Pancreas (tissue), 10 donors: ENCODE measurements at regions not wholly inside any gene's neighbourhood (a gene's known extent, or its start where the extent isn't known, plus 50 kb on each side); places are given as distances from the start of the nearest gene placed in this dataset.

Experiments
- ATAC-seq, 4 donors: fragments of 200-7000 bp; cut with Tn5 transposase; one replicate each; pipeline versions ENCODE4 v1.8.0 to v1.9.1; 2020; ENCODE audit warnings: mild to moderate bottlenecking in 4 of 4, moderate library complexity in 4 of 4
- DNase-seq, 6 donors: peaks; one replicate each; pipeline ENCODE4 v3.0.0-alpha.2; 2020
- FAIRE-seq: peaks from 2 replicates; lab custom pipeline; 2012; peaks lifted over from hg19 to GRCh38; lab: Jason Lieb, UNC
- H3K27ac ChIP-seq, 4 donors: fragments of 200-600 bp; sonication (generic); 1 replicate in 3 of 4; 2 replicates in 1 of 4; pipeline versions ENCODE4 v1.5.0 to v1.8.0; 2020
- H3K27me3 ChIP-seq, 4 donors: fragments of 200-600 bp; one replicate each; pipeline ENCODE4 v1.8.0; 2021
- H3K36me3 ChIP-seq, 3 donors: fragments of 200-600 bp; sonication (generic) in 1 of 3; one replicate each; pipeline versions ENCODE4 v1.5.0 to v1.8.0; 2020 to 2021
- H3K4me1 ChIP-seq, 3 donors: fragments of 200-600 bp; one replicate each; pipeline ENCODE4 v1.8.0; 2021
- H3K4me3 ChIP-seq, 4 donors: fragments of 200-600 bp; sonication (generic) in 2 of 4; one replicate each; pipeline versions ENCODE4 v1.5.0 to v1.8.0; 2020 to 2021
- H3K9me3 ChIP-seq, 4 donors: fragments of 200-600 bp; one replicate each; pipeline ENCODE4 v1.8.0; 2021
- WGBS, 2 donors: extraction: QIAGEN DNeasy Blood & Tissue Kit; methylation state at CpG; one replicate each; pipeline ENCODE4 v1.1.7; 2013; 5-methylcytosine and 5-hydroxymethylcytosine counted together
- intact Hi-C, 3 donors: fragments of 100-400 bp; cut with DNase I; formaldehyde crosslinking; loops; one replicate each; pipeline versions ENCODE4 v1.11.1 to v1.14.2; 2022
- TF ChIP-seq, protein P1 (sequence below), 4 donors: fragments of 200-600 bp; sonication (generic) in 3 of 4; IDR thresholded peaks; one replicate each; pipeline versions ENCODE4 v1.5.0 to v1.8.0; 2021; ENCODE audit warnings: antibody characterized with exemption in 4 of 4
- donor health status: healthy with polysubstance abuse.
- donor health status: DM: no; HTN: no; CAD: no; lungs with moderate emphysema.
- donor health status: DM: no; HTN: no; CAD: no.
- donor health status: control.
- donor health status: control.
- donor health status: Bipolar disorder and iron deficiency.
- donor health status: DM: yes; HTN: yes; CAD: no.
- donor health status: DM: no; HTN: no; CAD: no.
- donor health status: DM: no; HTN: no; CAD: no.
- donor health status: DM: yes; HTN: yes; CAD: no.

DNA sequence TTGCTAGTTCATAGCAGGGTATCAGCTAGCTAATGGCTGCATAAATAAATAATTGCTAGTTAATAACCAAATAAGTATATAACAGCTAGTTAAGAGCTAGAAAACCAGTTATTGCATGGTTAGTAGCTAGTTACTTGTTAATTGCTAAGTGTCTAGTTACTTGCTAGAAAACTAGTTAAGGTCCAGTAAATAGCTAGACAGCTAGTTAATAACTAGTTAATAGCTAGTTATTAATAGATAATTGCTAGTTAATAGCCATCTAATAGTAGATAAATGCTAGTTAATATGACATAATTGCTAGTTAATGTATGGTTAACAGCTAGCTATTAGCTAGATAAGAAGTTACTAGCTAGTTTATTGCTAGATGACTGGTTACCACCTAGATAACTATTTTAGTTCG is 629.9 kb upstream of the CT83 start:
- TF ChIP-seq, protein P1, sequence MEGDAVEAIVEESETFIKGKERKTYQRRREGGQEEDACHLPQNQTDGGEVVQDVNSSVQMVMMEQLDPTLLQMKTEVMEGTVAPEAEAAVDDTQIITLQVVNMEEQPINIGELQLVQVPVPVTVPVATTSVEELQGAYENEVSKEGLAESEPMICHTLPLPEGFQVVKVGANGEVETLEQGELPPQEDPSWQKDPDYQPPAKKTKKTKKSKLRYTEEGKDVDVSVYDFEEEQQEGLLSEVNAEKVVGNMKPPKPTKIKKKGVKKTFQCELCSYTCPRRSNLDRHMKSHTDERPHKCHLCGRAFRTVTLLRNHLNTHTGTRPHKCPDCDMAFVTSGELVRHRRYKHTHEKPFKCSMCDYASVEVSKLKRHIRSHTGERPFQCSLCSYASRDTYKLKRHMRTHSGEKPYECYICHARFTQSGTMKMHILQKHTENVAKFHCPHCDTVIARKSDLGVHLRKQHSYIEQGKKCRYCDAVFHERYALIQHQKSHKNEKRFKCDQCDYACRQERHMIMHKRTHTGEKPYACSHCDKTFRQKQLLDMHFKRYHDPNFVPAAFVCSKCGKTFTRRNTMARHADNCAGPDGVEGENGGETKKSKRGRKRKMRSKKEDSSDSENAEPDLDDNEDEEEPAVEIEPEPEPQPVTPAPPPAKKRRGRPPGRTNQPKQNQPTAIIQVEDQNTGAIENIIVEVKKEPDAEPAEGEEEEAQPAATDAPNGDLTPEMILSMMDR (IDR thresholded peaks at IDR 0.05), result no peak
- peak; percentile 53 for FAIRE-seq

DNA sequence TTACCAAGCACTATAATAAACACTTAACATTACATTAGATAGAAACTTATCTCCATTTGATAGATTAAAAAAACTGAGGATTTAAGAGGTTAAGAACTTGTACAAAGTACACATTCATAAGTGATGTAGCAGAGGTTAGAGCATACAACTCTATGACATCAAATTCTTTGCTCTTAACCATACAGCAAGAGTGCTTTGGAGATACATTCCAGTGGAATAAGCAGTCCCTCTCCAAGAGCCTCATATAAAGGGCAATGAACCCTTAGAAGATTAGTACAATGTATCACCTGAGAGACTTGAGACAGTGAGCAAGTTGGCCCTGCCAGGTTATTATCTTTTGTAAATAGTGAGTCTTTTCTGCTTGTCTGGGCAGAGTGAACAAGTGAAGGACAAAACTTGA is 600.4 kb upstream of the CT83 start:
- no peak for FAIRE-seq
- intact Hi-C loops, result no loop called here

More for the DNA sequence above, 629.9 kb upstream of the CT83 start:
- Histone ChIP-seq H3K36me3 (no peaks in the 10 kb centered on the region), H3K4me1 (no peaks in the 10 kb centered on the region), H3K9me3 (no peaks in the 10 kb centered on the region), H3K27me3 (no peaks in the 10 kb centered on the region), H3K4me3 (no peak overlapping the region), H3K27ac (no peak overlapping the region)
- WGBS, 2 donors, result 44 to 74% methylated on average over 1 of the region's 1 CpG
- ATAC-seq (no peak), DNase-seq (no peak)
- intact Hi-C loops, result no loop called here

DNA sequence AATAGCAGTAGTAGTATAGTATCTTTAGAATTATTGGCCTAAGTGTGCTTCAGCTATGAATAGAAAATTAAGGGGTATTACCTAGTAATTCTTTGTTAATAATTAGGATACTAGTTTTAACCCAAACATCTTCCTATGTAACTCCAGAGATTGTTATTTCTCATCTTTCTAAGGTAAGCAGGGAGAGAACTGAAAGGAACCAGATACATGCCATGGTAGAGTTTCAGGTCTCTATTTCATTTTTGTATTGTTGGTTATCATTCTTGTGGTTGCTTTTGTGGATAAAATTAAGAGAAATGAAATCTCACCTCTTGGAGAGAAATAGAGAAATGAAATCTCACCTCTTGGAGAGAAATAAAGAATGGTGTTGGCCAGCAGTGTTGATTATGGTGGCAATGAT is 597.1 kb upstream of the CT83 start:
- Histone ChIP-seq H3K4me3 (no peak overlapping the region), H3K9me3 (no peaks in the 10 kb centered on the region), H3K27me3 (no peaks in the 10 kb centered on the region), H3K27ac (no peak overlapping the region), H3K4me1 (no peaks in the 10 kb centered on the region), H3K36me3 (no peaks in the 10 kb centered on the region)
- TF ChIP-seq, protein P1 (IDR thresholded peaks at IDR 0.05), result no peak
- DNase-seq (no peak), FAIRE-seq (no peak), ATAC-seq (no peak)
- intact Hi-C loops, result no loop called here

More for the DNA sequence above, 600.4 kb upstream of the CT83 start:
- ATAC-seq (no peak), DNase-seq (no peak)
- H3K27ac ChIP-seq, result no peak overlapping the region
- H3K4me1 ChIP-seq, result no peaks in the 10 kb centered on the region
- no peak overlapping the region for H3K4me3 ChIP-seq
- H3K9me3 ChIP-seq, result no peaks in the 10 kb centered on the region
- no peaks in the 10 kb centered on the region for H3K36me3 ChIP-seq
- TF ChIP-seq, protein P1 (IDR thresholded peaks at IDR 0.05), result no peak
- peaks cover 0 to 7% (median 0%) of the 10 kb centered on the region in 4 donors for H3K27me3 ChIP-seq

DNA sequence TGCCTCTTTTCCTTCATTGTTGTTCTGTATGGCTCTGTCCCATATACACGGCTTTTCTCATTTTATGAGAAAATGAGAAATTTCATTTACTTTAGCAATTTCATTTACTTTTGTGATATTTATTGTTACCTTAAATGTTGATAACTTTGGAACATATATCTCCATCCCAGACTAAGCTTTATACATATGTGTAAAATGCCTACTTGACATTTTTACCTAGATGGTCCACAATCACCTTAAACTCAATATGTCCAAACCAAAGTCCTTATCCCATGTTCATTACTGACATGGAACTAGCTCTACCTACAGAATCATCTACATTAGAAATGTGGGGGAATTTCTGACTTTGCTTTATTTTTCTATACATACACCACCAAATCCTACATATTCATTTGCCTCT is 590.5 kb upstream of the CT83 start:
- TF ChIP-seq, protein P1 (IDR thresholded peaks at IDR 0.05), result no peak
- no peak for ATAC-seq
- no peak for DNase-seq
- no peaks in the 10 kb centered on the region for H3K27me3 ChIP-seq
- 75 to 78% methylated on average over 1 of the region's 1 CpG for WGBS, 2 donors
- no peak overlapping the region for H3K4me3 ChIP-seq
- H3K27ac ChIP-seq, result no peak overlapping the region
- FAIRE-seq, result no peak
- no peaks in the 10 kb centered on the region for H3K36me3 ChIP-seq
- intact Hi-C loops, result no loop called here
- H3K9me3 ChIP-seq, result peaks cover 0 to 5% (median 0%) of the 10 kb centered on the region in 4 donors
- H3K4me1 ChIP-seq, result no peaks in the 10 kb centered on the region

DNA sequence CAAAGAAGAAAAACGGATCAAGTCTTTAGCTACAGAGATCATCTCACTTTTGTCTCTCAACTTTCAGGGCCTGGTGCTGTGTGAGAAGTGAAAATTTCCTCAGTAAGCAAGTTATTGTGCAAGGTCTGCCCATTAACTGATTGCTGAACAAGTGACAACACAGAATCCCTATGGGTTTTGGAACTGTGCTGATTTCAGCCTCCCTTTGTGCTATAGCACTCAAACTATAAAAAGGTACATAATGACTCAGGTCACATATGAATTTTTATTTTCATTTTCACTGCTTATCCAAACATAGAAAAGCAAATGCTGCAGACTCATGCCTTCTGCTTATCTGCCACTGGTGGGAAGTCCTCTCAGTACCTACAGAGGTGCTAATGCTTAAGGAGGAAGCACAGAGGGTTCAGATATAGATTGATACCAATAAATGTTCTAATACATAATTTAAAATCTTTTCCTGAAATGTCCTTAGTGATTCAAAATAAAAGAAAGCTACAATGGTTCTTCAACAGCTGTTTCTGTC is 576.2 kb upstream of the CT83 start:
- Histone ChIP-seq H3K9me3 (no peaks in the 10 kb centered on the region), H3K36me3 (no peaks in the 10 kb centered on the region), H3K4me1 (no peaks in the 10 kb centered on the region), H3K27ac (no peak overlapping the region), H3K27me3 (no peaks in the 10 kb centered on the region), H3K4me3 (no peak overlapping the region)
- FAIRE-seq (no peak), DNase-seq (no peak), ATAC-seq (no peak)
- intact Hi-C loops, result no loop called here
- WGBS, 2 donors, result 15 to 26% methylated on average over 1 of the region's 1 CpG
- TF ChIP-seq, protein P1 (IDR thresholded peaks at IDR 0.05), result no peak
